Keratinocyte (primary cell): ENCODE measurements at regions not wholly inside any gene's neighbourhood (a gene's known extent, or its start where the extent isn't known, plus 50 kb on each side); places are given as distances from the start of the nearest gene placed in this dataset.

Source experiments
- DNase-seq: peaks from one replicate; pipeline ENCODE4 v3.0.0-alpha.2; 2011; ENCODE audit warnings: low read depth, missing footprints, low spot score
- FAIRE-seq: peaks from 2 replicates; lab custom pipeline; 2011; peaks lifted over from hg19 to GRCh38; lab: Jason Lieb, UNC
- H2AFZ ChIP-seq: 2 replicates; pipeline ENCODE4 v1.6.0; 2012; ENCODE audit warnings: low read length, control low read depth, inconsistent platforms; ENCODE audit not compliant: control insufficient read depth
- H3K27ac ChIP-seq: 2 replicates; pipeline ENCODE4 v1.5.1; 2011; ENCODE audit warnings: low read length; ENCODE audit not compliant: control insufficient read depth, insufficient read depth
- H3K27me3 ChIP-seq: 3 replicates; pipeline ENCODE4 v1.6.0; 2011; ENCODE audit warnings: low read length; ENCODE audit not compliant: control insufficient read depth, insufficient read depth; ENCODE audit errors: extremely low read depth
- H3K36me3 ChIP-seq, 2 experiments: 2 replicates in 1 of 2; 3 replicates in 1 of 2; pipeline ENCODE4 v1.5.1; 2011; ENCODE audit warnings: low read length in 2 of 2, mild to moderate bottlenecking in 1 of 2; ENCODE audit not compliant: control insufficient read depth in 2 of 2, insufficient read depth in 2 of 2; ENCODE audit errors: extremely low read depth in 1 of 2
- H3K4me1 ChIP-seq: 3 replicates; pipeline ENCODE4 v1.5.1; 2011; ENCODE audit warnings: low read length; ENCODE audit not compliant: control insufficient read depth, insufficient read depth; ENCODE audit errors: extremely low read depth
- H3K4me2 ChIP-seq: 3 replicates; pipeline ENCODE4 v1.6.0; 2011; ENCODE audit warnings: low read depth, low read length; ENCODE audit not compliant: control insufficient read depth, insufficient read depth; ENCODE audit errors: extremely low read depth
- H3K4me3 ChIP-seq, 3 experiments: fragments of 200-600 bp in 1 of 3; sonication (generic) in 1 of 3; 2 replicates in 2 of 3; 3 replicates in 1 of 3; pipeline ENCODE4 v1.5.1; 2011 to 2016; ENCODE audit warnings: low read length in 3 of 3, mild to moderate bottlenecking in 3 of 3, control low read depth in 2 of 3, inconsistent platforms in 1 of 3, low read depth in 1 of 3, mixed read lengths in 1 of 3, mixed run types in 1 of 3, moderate library complexity in 1 of 3; ENCODE audit not compliant: control insufficient read depth in 2 of 3, insufficient read depth in 2 of 3; ENCODE audit errors: extremely low read depth in 1 of 3
- H3K79me2 ChIP-seq: 2 replicates; pipeline ENCODE4 v1.6.0; 2012; ENCODE audit warnings: low read length; ENCODE audit not compliant: control insufficient read depth, insufficient read depth
- H3K9ac ChIP-seq: 3 replicates; pipeline ENCODE4 v1.6.0; 2011; ENCODE audit warnings: low read length; ENCODE audit not compliant: control insufficient read depth, insufficient read depth; ENCODE audit errors: extremely low read depth
- H3K9me1 ChIP-seq: 3 replicates; pipeline ENCODE4 v1.6.0; 2011; ENCODE audit warnings: low read length; ENCODE audit not compliant: control insufficient read depth, insufficient read depth; ENCODE audit errors: extremely low read depth
- H3K9me3 ChIP-seq: 2 replicates; pipeline ENCODE4 v1.5.1; 2012; ENCODE audit warnings: low read depth, low read length; ENCODE audit not compliant: control insufficient read depth
- H4K20me1 ChIP-seq: 3 replicates; pipeline ENCODE4 v1.6.0; 2011; ENCODE audit warnings: low read length; ENCODE audit not compliant: control insufficient read depth, insufficient read depth; ENCODE audit errors: extremely low read depth
- EZH2 ChIP-seq: IDR thresholded peaks from one replicate; pipeline ENCODE4 v1.6.1; 2012; ENCODE audit warnings: inconsistent platforms, mild to moderate bottlenecking, low read length, moderate library complexity
- dilution Hi-C: fragments of 300-500 bp; cut with MboI; formaldehyde crosslinking; loops from one replicate; pipeline ENCODE4 v1.7.0; 2020; ENCODE audit warnings: low sequenced_read_pairs; ENCODE audit not compliant: extremely low pct_ligation_motif_present
- TF ChIP-seq, protein P1 (sequence below), 3 experiments: IDR thresholded peaks in 1 of 3; conservative IDR thresholded peaks in 1 of 3; optimal IDR thresholded peaks in 1 of 3; 2 replicates in 2 of 3; 3 replicates in 1 of 3; pipeline versions ENCODE3 to v1.5.1; 2011; ENCODE audit warnings: low read length in 3 of 3, mild to moderate bottlenecking in 3 of 3, moderate library complexity in 2 of 3, control low read depth in 1 of 3, inconsistent platforms in 1 of 3; ENCODE audit not compliant: insufficient read depth in 2 of 3; ENCODE audit errors: extremely low read depth in 1 of 3

GRCh38 chr9:95669253-95669652 lies 152.5 kb upstream of the PTCH1 start:
- H4K20me1 ChIP-seq = no peaks in the 10 kb centered on the region
- H3K36me3 ChIP-seq = no peaks in the 10 kb centered on the region
- dilution Hi-C loops = no loop called here
- H3K9ac ChIP-seq = no peak overlapping the region
- no peaks in the 10 kb centered on the region for H3K79me2 ChIP-seq
- no peaks in the 10 kb centered on the region for H3K9me1 ChIP-seq
- no peak overlapping the region for H3K4me3 ChIP-seq
- peaks cover 15% of the 10 kb centered on the region for H3K27me3 ChIP-seq
- no peak for DNase-seq
- no peak overlapping the region for H3K27ac ChIP-seq
- no peaks in the 10 kb centered on the region for H3K9me3 ChIP-seq
- FAIRE-seq = no peak
- H3K4me1 ChIP-seq = no peaks in the 10 kb centered on the region
- TF ChIP-seq EZH2 = no peak
- TF ChIP-seq, protein P1, sequence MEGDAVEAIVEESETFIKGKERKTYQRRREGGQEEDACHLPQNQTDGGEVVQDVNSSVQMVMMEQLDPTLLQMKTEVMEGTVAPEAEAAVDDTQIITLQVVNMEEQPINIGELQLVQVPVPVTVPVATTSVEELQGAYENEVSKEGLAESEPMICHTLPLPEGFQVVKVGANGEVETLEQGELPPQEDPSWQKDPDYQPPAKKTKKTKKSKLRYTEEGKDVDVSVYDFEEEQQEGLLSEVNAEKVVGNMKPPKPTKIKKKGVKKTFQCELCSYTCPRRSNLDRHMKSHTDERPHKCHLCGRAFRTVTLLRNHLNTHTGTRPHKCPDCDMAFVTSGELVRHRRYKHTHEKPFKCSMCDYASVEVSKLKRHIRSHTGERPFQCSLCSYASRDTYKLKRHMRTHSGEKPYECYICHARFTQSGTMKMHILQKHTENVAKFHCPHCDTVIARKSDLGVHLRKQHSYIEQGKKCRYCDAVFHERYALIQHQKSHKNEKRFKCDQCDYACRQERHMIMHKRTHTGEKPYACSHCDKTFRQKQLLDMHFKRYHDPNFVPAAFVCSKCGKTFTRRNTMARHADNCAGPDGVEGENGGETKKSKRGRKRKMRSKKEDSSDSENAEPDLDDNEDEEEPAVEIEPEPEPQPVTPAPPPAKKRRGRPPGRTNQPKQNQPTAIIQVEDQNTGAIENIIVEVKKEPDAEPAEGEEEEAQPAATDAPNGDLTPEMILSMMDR (optimal IDR thresholded peaks at IDR 0.05 in 1 of 3, IDR thresholded peaks at IDR 0.05 in 1 of 3, conservative IDR thresholded peaks at IDR 0.05 in 1 of 3; ENCODE audit: extremely low read depth in 1 of 3, insufficient read depth in 2 of 3, low read length in 3 of 3) = no peak
- H3K4me2 ChIP-seq = no peak overlapping the region
- no peak overlapping the region for H2AFZ ChIP-seq

GRCh38 chr9:95667789-95668188 lies 151.0 kb upstream of the PTCH1 start:
- peaks cover 15% of the 10 kb centered on the region for H3K27me3 ChIP-seq
- H3K27ac ChIP-seq = no peak overlapping the region
- dilution Hi-C loops = no loop called here
- H2AFZ ChIP-seq = no peak overlapping the region
- DNase-seq = no peak
- TF ChIP-seq EZH2 = no peak
- TF ChIP-seq, protein P1 (optimal IDR thresholded peaks at IDR 0.05 in 1 of 3, IDR thresholded peaks at IDR 0.05 in 1 of 3, conservative IDR thresholded peaks at IDR 0.05 in 1 of 3; ENCODE audit: extremely low read depth in 1 of 3, insufficient read depth in 2 of 3, low read length in 3 of 3) = no peak
- no peak overlapping the region for H3K9ac ChIP-seq
- H3K9me3 ChIP-seq = no peaks in the 10 kb centered on the region
- H3K4me1 ChIP-seq = no peaks in the 10 kb centered on the region
- H3K79me2 ChIP-seq = no peaks in the 10 kb centered on the region
- no peaks in the 10 kb centered on the region for H4K20me1 ChIP-seq
- no peak overlapping the region for H3K4me3 ChIP-seq
- H3K9me1 ChIP-seq = no peaks in the 10 kb centered on the region
- FAIRE-seq = no peak
- H3K36me3 ChIP-seq = no peaks in the 10 kb centered on the region
- no peak overlapping the region for H3K4me2 ChIP-seq
